HG03039 (cell line): ENCODE measurements at regions not wholly inside any gene's neighbourhood (a gene's known extent, or its start where the extent isn't known, plus 50 kb on each side); places are given as distances from the start of the nearest gene placed in this dataset.
"Not testable (repeated sequence)": the region's sequence is repeated elsewhere in the genome, so short reads cannot be mapped to it uniquely, and the experiment has no call there.

Experiments used
- ATAC-seq: cut with Tn5 transposase; IDR thresholded peaks from one replicate; pipeline ENCODE4 v1.9.1; 2021; ENCODE audit warnings: mild to moderate bottlenecking, moderate library complexity; ENCODE audit not compliant: unreplicated experiment

DNA sequence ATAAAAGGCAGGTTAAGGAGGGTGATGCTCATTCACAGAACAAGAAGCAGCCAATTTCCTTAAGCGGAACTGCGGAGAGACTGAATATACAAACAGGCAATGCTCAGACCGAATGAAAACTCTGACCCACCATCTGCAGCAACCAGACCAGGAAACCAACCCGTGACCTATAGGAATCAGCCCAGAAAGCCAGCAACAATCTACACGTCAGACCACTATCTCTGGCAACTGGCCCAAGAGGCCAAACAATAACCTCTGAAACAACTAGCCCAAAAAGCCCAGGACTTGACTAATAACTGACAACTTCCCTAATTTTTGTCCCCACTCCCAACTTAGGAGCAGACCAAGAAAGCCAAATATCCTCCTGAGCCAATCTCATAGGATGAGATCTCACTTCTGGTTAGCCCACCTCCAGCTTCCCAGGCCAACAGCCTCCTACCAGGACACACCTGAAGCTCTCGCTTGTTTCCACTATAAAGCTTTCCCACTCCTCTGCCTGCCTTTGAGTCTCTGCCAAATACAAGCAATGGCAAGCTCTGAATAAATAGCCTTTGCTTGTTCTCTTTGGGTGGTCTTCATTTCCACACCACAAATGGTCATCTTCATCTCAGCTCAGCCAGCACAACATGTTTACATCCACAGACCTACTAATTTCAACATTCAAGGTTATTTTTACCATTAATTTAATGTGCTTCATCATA is 168.5 kb downstream of the HSD17B3 start:
- no peak for ATAC-seq

- no peak for ATAC-seq
Measured at GRCh38 chr9:96131825-96132224, 170.2 kb downstream of the HSD17B3 start.

DNA sequence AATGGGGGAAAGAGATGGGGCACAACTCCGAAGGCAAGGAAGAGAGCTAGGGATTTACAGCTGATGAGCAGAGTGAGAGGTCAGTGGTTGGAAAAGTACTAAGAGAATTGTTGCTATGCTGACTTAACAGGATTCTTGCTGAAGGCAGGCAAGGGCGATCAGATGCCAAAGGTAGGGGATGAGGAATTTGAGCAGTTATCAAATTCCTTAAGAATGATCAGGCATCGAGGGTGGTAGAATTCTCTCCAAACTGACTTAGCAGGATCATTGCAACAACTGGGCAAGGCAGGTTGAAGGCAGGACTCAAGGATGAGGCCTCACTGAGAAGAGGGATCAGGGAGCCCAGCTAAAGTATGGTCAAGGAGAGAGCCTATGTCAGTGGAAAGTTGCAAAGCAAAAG is 171.0 kb downstream of the HSD17B3 start:
- ATAC-seq, result no peak

- no peak for ATAC-seq
Measured at GRCh38 chr9:96129747-96130146, 172.2 kb downstream of the HSD17B3 start.

DNA sequence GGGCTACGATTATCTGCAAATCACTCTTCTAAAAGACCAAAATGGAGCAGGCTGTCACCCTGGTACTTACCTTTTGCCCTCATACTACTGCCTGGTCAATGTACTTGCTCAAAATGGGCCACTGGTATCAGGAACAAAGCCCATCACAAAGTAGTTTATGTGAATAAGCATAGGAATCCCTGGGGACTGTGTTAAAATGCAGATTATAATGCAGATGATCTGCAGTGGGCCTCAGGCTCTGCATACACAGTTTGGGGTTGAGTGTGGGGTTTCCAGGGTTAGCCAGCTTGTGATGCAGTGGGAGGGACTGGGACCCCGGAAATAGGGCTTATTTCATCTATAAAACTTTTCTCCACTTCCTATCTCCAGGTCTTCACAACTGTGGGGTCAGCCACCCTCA is 173.1 kb downstream of the HSD17B3 start:
- ATAC-seq, result no peak

DNA sequence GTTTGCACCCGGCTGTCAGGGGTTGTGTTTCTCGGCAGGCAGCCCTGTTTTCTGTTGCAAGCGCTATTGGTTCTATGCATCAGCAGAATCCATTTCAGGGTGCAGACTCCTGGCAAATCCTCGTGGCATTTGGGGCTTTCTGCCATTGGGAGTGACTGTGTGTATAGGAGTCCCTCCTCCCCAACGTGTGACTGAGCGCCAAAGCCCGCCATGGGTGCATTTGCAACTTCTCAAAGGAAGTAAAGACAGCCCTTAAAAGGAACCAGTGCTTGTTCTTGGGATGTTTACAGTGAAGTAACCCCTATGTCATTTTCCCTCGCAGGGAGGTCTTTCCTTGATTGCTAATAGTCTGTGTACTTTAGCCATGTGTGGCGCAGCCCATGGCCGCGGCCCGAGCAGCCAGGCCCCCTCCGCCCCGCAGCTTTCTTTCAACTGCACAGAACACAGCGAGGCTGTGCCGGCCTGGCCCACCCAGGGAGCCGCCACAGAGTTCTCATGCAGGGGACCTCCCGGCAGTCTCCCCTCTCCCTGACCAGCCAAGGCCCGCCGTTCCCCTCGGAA is 175.6 kb downstream of the HSD17B3 start:
- no peak for ATAC-seq

DNA sequence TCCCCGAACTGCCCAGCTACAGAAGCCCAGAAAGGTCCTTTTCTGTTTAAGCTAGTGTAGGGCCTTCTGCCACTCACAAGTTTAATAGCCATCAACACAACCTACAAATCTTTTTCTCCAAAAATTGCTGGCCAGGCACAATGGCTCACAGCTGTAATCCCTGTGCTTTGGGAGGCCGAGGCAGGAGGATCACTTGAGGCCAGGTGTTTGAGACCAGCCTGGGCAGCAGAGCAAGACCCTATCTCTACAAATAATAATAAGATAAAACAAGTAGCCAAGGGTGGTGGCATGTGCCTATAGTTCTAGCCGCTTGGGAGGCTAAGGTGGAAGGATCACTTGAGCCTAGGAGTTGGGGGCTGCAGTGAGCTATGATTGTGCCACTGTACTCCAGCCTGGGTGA is 176.4 kb downstream of the HSD17B3 start:
- no peak for ATAC-seq

DNA sequence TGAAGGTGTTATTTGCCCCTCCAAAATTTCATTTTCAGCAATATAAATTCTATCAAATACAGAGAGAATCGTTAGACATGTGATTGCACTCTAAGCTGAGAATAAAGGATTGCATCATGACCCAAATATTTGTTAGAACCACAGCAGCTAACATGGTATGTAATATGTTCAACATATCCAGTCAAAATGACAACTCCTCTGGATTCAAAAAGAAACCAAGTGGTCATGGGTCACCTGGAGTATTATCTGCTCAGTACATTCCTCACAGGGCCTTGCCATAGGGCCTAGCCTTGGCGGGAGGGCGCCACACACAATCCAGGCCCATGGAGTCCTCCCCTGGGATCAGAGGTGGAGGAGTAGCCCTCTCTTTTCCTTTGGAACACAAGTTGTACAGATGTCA is 179.2 kb downstream of the HSD17B3 start:
- no peak for ATAC-seq

DNA sequence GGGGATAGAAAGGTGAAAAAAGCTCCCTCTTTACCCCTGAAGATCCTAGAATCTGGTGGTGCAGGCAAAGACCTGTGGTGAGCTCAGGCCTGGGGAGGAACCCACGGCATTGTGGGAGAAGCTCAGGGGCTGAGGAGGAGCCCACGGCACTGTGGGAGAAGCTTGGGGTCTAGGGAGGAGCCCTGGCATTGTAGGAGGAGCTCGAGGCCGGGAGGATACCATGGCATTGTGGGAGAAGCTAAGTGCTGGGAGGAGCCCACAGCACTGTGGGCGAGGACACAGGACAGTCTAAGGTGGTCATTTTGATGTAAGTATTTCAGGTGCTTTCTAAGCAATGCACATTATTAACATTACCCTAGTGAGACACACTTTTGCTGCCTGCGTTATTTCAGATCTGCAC is 179.7 kb downstream of the HSD17B3 start:
- ATAC-seq, result no peak

- ATAC-seq, result no peak
Measured at GRCh38 chr9:96121136-96121535, 180.8 kb downstream of the HSD17B3 start.

- no peak for ATAC-seq
Measured at GRCh38 chr9:96117398-96118080, 184.4 kb downstream of the HSD17B3 start.

DNA sequence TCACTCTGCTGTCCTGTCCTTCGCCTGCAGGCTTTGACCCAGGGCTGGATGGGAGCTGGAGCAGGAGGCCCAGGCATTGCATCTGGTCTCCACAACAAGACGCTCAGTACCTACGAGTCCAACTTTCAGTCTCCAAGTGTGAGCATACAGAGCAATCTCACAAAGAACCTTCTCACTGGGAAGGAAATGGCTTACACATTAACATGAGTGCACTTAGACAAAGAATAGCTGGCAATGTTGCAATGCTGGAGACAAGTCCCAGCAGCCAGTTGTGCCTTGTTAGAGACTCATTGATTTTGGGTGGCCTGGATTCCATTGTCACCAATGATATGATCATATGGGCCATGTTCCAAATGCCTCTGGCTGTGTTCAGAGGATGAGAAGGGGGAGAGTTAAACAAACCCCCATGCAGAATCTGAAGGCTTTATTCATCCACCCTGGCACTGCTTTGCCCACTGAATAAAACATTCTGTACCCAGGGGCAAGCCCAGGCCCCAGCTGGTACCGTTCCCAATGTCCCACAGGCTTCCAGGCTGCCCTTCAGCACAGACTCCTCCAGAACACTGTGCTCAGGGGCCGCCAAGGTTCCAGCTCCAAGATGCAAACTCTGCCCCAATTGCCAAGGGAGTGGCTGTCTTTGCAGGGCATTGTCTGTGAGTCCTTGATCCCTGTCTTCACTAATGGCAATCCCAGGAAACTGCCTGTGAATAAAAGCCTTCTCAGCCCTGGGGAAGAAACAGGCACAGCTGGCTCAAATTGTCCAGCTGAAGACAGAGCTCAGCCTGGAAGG is 185.5 kb downstream of the HSD17B3 start:
- no peak for ATAC-seq

DNA sequence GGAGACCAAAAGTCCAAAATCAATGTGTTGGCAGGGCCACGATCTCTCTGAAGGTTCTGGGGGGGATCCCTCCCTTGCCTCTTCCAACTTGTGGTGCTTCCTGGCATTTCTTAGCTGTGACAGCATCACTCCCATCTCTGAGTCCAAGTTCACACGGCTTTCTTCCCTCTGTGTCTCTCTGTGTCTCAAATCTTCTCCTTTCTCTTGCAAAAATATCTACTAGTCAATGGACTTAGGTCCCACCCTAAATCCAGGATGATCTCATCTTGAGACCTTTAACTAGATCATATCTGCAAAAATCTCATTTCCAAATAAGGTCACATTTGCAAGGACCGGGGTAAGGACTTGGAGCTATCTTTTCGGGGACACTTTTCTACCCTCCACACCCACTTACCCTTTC is 186.1 kb downstream of the HSD17B3 start:
- no peak for ATAC-seq

- no peak for ATAC-seq
Measured at GRCh38 chr9:96113032-96113431, 188.9 kb downstream of the HSD17B3 start.

DNA sequence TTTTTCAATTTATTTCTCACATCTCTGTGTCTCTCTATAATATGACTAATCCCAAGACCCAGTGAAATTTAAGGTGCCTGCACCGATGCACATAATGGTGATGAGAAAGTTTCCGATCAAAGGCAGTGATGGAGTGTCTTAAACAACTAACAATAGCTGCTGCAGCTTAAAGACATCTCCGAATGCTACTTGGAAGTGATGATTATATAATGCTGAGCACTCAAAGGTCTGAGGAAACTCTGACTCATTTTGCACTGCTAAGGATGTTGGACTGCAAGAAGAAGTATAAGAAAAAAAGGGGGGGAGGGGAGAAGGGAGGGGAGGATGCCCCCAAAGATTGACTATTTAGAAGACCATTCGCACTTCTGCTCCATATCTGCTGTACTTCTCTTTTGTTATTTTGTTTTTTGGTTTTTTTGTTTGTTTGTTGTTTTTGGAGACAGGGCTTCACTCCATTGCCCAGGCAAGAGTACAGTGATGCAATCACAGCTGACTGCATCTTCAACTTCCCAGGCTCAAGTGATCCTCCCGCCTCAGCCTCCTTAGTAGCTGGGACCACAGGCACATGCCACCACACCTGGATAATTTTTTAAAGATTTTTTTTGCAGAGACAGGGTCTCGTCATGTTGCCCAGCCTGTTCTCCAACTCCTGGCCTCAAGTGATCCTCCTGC is 192.2 kb downstream of the HSD17B3 start:
- no peak for ATAC-seq

DNA sequence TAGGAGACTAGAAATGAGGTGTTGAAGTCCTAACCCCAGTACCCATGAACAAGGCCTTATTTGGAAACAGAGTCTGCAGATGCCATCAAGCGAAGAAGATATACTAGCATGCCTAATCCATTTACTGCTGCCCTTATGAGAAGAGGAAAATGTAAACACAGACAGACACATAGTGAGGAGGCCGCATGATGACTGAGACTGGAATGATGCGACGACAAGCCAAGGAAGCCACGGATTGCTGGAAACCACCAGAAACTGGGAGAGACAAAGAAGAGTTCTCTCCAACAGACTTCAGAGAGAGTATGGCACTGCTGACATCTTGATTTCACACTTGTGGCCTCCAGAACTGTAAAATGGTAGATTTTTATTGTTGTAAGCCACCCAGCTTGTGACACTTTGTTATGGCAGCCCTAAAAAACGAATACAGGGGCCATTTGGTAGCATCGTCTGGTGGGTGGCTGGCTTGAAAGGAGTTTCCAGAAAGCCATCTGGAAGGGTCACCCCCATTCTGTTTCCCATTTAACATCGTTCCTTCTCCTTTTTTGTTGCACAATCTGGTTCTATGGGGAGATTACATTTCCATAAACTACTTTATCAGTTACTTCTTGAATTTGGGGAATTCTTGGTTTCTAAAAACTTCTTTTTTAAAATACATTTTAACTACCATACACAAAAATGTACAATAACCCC is 193.1 kb downstream of the HSD17B3 start:
- ATAC-seq, result no peak

- no peak for ATAC-seq
Measured at GRCh38 chr9:96107436-96107835, 194.5 kb downstream of the HSD17B3 start.

- no peak for ATAC-seq
Measured at GRCh38 chr9:96100385-96101300, 201.3 kb downstream of the HSD17B3 start.

DNA sequence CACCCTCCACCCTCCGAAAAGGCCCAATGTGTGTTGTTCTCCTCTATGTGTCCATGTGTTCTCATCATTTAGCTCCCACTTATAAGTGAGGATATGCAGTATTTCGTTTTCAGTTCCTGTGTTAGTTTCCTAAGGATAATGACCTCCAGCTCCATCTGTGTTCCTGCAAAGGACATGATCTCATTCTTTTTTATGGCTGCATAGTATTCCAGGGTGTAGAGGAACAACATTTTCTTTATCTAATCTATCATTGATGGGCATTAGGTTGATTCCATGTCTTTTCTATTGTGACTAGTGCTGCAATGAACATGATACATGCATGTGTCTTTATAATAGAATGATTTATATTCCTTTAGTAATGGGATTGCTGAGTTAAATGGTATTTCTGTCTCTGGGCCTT is 211.3 kb downstream of the HSD17B3 start:
- ATAC-seq, result not testable (repeated sequence)
